ENCODE measurements at regions not wholly inside any gene's neighbourhood (a gene's known extent, or its start where the extent isn't known, plus 50 kb on each side); places are given as distances from the start of the nearest gene placed in this dataset.
"Not testable (repeated sequence)": the region's sequence is repeated elsewhere in the genome, so short reads cannot be mapped to it uniquely, and the experiment has no call there.

DNA sequence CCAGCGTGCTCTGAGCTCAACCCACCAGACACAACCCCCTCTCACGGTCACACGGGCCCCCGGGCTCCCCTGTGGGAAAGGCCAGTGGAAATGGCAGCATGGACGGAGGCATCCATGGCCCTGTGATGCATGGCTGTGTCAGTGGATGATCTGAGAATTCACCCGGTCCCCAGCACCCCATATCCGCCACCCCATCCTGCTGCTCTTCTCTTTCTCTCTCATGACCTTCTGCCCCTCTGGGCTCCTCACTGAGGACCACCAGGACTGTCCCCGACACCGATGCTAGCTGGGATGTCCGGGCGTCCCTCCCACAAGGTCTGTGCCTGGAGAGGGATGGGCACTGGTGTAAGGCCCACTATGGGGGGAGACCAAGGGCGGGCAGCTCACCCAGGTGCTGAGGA is 282.2 kb downstream of the ADGRD1 start:
- CTCF ChIA-PET, result no interaction called here
- Mint-ChIP-seq H3K27me3 (ENCODE audit: insufficient read depth, unreplicated experiment) (no peaks in the 10 kb centered on the region), H3K27ac (ENCODE audit: low read depth, unreplicated experiment) (peak overlapping the region; percentile 85), H3K4me3 (ENCODE audit: unreplicated experiment) (no peak overlapping the region), H3K36me3 (ENCODE audit: insufficient read depth, unreplicated experiment) (no peaks in the 10 kb centered on the region), H3K9me3 (ENCODE audit: unreplicated experiment) (no peaks in the 10 kb centered on the region), H3K4me1 (ENCODE audit: insufficient read depth, unreplicated experiment) (peaks cover 21% of the 10 kb centered on the region)
- TF ChIP-seq, protein P1, sequence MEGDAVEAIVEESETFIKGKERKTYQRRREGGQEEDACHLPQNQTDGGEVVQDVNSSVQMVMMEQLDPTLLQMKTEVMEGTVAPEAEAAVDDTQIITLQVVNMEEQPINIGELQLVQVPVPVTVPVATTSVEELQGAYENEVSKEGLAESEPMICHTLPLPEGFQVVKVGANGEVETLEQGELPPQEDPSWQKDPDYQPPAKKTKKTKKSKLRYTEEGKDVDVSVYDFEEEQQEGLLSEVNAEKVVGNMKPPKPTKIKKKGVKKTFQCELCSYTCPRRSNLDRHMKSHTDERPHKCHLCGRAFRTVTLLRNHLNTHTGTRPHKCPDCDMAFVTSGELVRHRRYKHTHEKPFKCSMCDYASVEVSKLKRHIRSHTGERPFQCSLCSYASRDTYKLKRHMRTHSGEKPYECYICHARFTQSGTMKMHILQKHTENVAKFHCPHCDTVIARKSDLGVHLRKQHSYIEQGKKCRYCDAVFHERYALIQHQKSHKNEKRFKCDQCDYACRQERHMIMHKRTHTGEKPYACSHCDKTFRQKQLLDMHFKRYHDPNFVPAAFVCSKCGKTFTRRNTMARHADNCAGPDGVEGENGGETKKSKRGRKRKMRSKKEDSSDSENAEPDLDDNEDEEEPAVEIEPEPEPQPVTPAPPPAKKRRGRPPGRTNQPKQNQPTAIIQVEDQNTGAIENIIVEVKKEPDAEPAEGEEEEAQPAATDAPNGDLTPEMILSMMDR (IDR thresholded peaks at IDR 0.05; ENCODE audit: unreplicated experiment), result no peak
- TSS peak; percentile 71 for BruUV-seq (replicated peaks)
- intact Hi-C loops (cut with micrococcal nuclease), result no loop called here
- POLR2A ChIA-PET, result no interaction called here
- DNase-seq (ENCODE audit: unreplicated experiment), result no peak

DNA sequence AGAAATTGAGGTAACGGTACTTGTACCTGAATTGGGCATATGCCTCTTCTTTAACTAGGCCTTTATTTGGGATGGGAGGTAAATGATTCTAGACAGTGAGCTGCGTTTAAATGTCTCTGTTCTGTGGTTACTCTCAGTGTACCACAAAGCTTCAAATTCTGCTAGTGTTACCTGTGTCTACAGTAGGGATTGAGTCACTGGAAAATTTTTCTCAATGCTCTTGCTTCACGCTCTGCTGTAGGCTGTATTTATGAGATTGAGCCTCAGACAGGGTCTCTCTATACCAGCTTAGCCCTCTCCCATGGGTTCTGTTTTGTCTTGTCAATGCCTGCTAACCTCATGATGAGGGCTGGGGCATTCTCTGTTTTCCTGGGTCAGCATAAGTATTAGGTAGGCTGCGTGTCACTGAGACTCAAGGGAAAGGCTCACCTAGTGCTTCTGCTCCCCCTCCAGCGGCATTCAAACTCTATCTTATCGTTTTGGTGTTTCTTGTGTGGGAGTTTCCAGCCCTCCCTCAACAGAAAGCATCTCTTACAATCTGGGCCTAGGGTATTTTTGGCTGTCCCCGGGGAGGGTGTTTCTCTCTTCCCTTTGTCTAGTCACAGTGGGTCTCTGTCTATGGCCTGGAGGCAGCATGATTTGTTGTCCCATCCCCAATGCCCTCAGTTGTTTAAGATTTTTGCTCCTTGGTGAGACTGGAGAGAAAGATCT is 285.8 kb downstream of the ADGRD1 start:
- intact Hi-C loops (cut with micrococcal nuclease), result no loop called here

GRCh38 chr12:131241517-131241916 is 287.8 kb downstream of the ADGRD1 start:
- ChIA-PET CTCF (no interaction called here), POLR2A (no interaction called here)
- no peak for DNase-seq (ENCODE audit: unreplicated experiment)
- TF ChIP-seq, protein P1 (IDR thresholded peaks at IDR 0.05; ENCODE audit: unreplicated experiment), result no peak
- no peaks in the 10 kb centered on the region for H3K9me3 Mint-ChIP-seq (ENCODE audit: unreplicated experiment)
- no peaks in the 10 kb centered on the region for H3K27me3 Mint-ChIP-seq (ENCODE audit: insufficient read depth, unreplicated experiment)
- peaks cover 10% of the 10 kb centered on the region for H3K4me1 Mint-ChIP-seq (ENCODE audit: insufficient read depth, unreplicated experiment)
- H3K27ac Mint-ChIP-seq (ENCODE audit: low read depth, unreplicated experiment), result no peak overlapping the region
- H3K36me3 Mint-ChIP-seq (ENCODE audit: insufficient read depth, unreplicated experiment), result no peaks in the 10 kb centered on the region
- BruUV-seq (replicated peaks), result no TSS peak
- no peak overlapping the region for H3K4me3 Mint-ChIP-seq (ENCODE audit: unreplicated experiment)
- intact Hi-C loops (cut with micrococcal nuclease), result no loop called here

More for the DNA sequence above, 285.8 kb downstream of the ADGRD1 start:
- BruUV-seq (replicated peaks), result no TSS peak
- ChIA-PET CTCF (interaction anchor here (1.1 to 1.8 kb wide), 4 partner anchors 12 to 214 kb away, joined by 3 to 6 read pairs (median 3); no protein-coding TSS in a partner anchor), POLR2A (interaction anchor here (1.4 kb wide), 1 partner anchor 28 kb away, joined by 4 read pairs; no protein-coding TSS in a partner anchor)
- no peak for DNase-seq (ENCODE audit: unreplicated experiment)
- Mint-ChIP-seq H3K9me3 (ENCODE audit: unreplicated experiment) (no peaks in the 10 kb centered on the region), H3K27me3 (ENCODE audit: insufficient read depth, unreplicated experiment) (no peaks in the 10 kb centered on the region), H3K36me3 (ENCODE audit: insufficient read depth, unreplicated experiment) (no peaks in the 10 kb centered on the region), H3K4me1 (ENCODE audit: insufficient read depth, unreplicated experiment) (peaks cover 16% of the 10 kb centered on the region), H3K4me3 (ENCODE audit: unreplicated experiment) (no peak overlapping the region), H3K27ac (ENCODE audit: low read depth, unreplicated experiment) (no peak overlapping the region)
- TF ChIP-seq, protein P1 (IDR thresholded peaks at IDR 0.05; ENCODE audit: unreplicated experiment), result no peak

DNA sequence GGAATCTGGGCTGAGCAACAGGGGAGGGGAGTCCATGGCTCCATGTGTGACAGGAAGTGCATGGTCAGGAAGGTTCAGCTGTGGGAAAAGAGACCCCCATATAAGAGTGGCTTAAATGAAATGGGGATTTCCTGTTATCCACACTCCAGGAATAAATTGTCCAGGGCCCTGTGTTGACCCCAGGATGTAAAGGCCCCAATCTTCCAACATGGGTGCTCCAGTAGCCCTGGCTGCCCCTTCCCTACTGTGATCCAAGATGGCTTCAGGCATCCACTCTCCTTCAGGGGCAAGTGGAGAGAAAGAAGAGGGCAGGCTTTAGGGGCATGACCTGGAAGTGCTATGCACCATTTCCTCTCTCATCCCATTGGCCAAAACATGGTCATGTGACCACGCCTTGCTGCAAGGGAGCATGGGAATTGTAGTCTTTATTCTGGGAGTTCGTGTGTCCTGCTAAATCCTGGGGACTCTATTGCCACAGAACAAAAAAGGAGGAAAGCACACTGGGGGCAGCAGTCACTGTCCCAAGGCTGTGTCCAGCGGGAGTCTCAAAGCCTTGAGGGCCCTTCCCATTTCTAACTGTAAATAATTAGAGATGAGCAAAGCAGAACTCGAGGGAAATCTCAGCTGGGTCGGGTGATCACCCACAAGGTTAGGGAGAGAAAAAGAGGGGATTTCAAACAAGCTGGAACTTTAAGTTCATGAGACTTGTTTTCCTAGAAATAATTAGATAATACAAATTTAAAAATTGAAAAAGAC is 289.2 kb downstream of the ADGRD1 start:
- Mint-ChIP-seq H3K27me3 (ENCODE audit: insufficient read depth, unreplicated experiment) (no peaks in the 10 kb centered on the region), H3K36me3 (ENCODE audit: insufficient read depth, unreplicated experiment) (no peaks in the 10 kb centered on the region), H3K4me3 (ENCODE audit: unreplicated experiment) (no peak overlapping the region), H3K4me1 (ENCODE audit: insufficient read depth, unreplicated experiment) (peaks cover 5% of the 10 kb centered on the region), H3K9me3 (ENCODE audit: unreplicated experiment) (no peaks in the 10 kb centered on the region), H3K27ac (ENCODE audit: low read depth, unreplicated experiment) (no peak overlapping the region)
- no TSS peak for BruUV-seq (replicated peaks)
- TF ChIP-seq, protein P1 (IDR thresholded peaks at IDR 0.05; ENCODE audit: unreplicated experiment), result no peak
- ChIA-PET POLR2A (no interaction called here), CTCF (no interaction called here)
- peak; percentile 64 for DNase-seq (ENCODE audit: unreplicated experiment)
- intact Hi-C loops (cut with micrococcal nuclease), result no loop called here

DNA sequence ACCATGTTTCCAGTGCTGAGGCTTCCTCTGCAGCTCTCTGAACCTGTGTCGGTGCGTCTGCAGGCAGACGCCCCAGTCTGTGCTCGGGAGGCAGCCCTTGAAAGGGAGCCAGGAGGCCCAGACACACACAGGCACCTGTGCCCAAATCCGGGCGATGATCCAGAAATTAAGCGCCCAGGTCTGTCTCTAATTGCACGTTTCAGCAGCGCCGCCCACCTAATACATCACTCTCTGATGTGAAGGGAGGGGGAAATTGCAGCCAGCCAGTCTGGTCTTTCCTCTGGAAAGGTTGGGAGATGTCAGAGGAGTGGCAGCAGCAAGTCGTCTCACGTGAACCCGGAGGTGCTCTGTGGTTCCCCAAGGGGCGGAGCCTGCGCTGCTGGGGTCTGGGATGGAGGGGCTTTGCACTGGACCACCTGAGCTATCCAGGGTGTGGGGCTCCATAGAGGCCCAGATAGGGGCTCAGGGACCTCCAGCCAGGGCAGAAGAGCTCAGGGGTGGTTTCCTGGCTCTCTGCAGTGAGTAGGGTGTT is 290.5 kb downstream of the ADGRD1 start:
- DNase-seq (ENCODE audit: unreplicated experiment); H3K27ac Mint-ChIP-seq (ENCODE audit: low read depth, unreplicated experiment); intact Hi-C loops (cut with micrococcal nuclease); H3K9me3 Mint-ChIP-seq (ENCODE audit: unreplicated experiment); BruUV-seq (replicated peaks); POLR2A ChIA-PET; H3K36me3 Mint-ChIP-seq (ENCODE audit: insufficient read depth, unreplicated experiment); H3K4me3 Mint-ChIP-seq (ENCODE audit: unreplicated experiment); H3K27me3 Mint-ChIP-seq (ENCODE audit: insufficient read depth, unreplicated experiment); H3K4me1 Mint-ChIP-seq (ENCODE audit: insufficient read depth, unreplicated experiment); CTCF ChIA-PET: not testable (repeated sequence)

GRCh38 chr12:131245161-131245560 is 291.5 kb downstream of the ADGRD1 start:
- H3K4me1 Mint-ChIP-seq (ENCODE audit: insufficient read depth, unreplicated experiment); H3K27me3 Mint-ChIP-seq (ENCODE audit: insufficient read depth, unreplicated experiment); DNase-seq (ENCODE audit: unreplicated experiment); H3K4me3 Mint-ChIP-seq (ENCODE audit: unreplicated experiment); H3K36me3 Mint-ChIP-seq (ENCODE audit: insufficient read depth, unreplicated experiment); H3K27ac Mint-ChIP-seq (ENCODE audit: low read depth, unreplicated experiment); intact Hi-C loops (cut with micrococcal nuclease); BruUV-seq (replicated peaks); CTCF ChIA-PET; POLR2A ChIA-PET; H3K9me3 Mint-ChIP-seq (ENCODE audit: unreplicated experiment): not testable (repeated sequence)

All from MCF 10A (cell line).